ENCODE measurements at regions not wholly inside any gene's neighbourhood (a gene's known extent, or its start where the extent isn't known, plus 50 kb on each side); places are given as distances from the start of the nearest gene placed in this dataset.

DNA sequence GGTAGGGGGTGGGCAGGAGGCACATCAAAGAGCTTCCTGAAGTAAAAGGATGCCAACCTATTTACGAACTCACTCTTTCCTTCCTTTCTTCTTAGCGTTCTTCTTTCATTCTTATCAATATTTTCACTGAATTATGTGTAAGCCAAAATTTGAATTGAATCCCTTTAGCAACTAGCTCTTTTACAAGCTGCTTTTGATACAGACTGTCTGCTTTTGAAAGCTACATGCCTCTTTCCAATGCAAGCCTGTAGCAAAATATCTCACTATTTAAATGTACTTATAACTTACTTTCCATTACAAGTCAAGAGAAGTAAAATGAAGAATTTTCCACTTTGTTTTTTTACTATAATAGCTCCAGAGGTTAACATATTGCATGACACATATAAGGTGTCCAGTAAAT, 186.6 kb downstream of the NXPE2 start:
- no peak for TF ChIP-seq YY1 (IDR thresholded peaks at IDR 0.05; ENCODE audit: insufficient read depth, insufficient read length)
- no peak for TF ChIP-seq ZNF274 (IDR thresholded peaks at IDR 0.05; ENCODE audit: low read depth, low read length)
- no peak for TF ChIP-seq SUZ12 (IDR thresholded peaks at IDR 0.05; ENCODE audit: extremely low read depth, insufficient read depth, insufficient read length)
- H3K36me3 ChIP-seq (ENCODE audit: insufficient read depth, insufficient read length, low read length): no peaks in the 10 kb centered on the region
- H3K9me3 ChIP-seq (ENCODE audit: insufficient read depth, low read length): no peaks in the 10 kb centered on the region
- no peak for DNase-seq (ENCODE audit: low read depth, low spot score)
- H3K4me3 ChIP-seq (ENCODE audit: insufficient read length, low read depth): no peak overlapping the region
- no peaks in the 10 kb centered on the region for H3K27me3 ChIP-seq (ENCODE audit: insufficient read depth, insufficient read length)
- H3K4me1 ChIP-seq (ENCODE audit: insufficient read depth, insufficient read length): no peaks in the 10 kb centered on the region
- no peak overlapping the region for H3K9ac ChIP-seq (ENCODE audit: insufficient read length, low read depth)

DNA sequence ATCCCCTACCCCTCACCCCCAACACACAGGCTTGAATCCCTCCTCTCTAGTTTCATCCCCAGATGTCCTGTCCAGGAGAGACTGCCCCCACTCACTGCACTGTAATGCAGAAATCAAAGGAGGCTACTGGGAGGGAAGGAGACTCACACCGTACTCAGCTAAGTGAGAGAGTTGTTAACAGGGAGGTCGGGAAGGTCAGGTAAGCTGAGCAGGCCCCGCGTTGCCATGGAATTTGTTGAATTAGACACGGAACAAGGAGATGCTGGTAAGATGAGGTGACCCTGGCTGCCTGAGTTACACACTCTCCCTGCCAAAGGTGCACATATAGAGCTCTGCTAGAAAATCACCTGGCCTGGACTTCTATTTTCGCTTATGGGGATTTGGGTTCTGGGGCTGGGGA, 197.9 kb downstream of the NXPE2 start:
- no peak for DNase-seq (ENCODE audit: low read depth, low spot score)
- peaks cover 3% of the 10 kb centered on the region for H3K27me3 ChIP-seq (ENCODE audit: insufficient read depth, insufficient read length)
- no peak overlapping the region for H3K9ac ChIP-seq (ENCODE audit: insufficient read length, low read depth)
- no peaks in the 10 kb centered on the region for H3K36me3 ChIP-seq (ENCODE audit: insufficient read depth, insufficient read length, low read length)
- H3K4me1 ChIP-seq (ENCODE audit: insufficient read depth, insufficient read length): peaks cover 2% of the 10 kb centered on the region
- no peak for TF ChIP-seq SUZ12 (IDR thresholded peaks at IDR 0.05; ENCODE audit: extremely low read depth, insufficient read depth, insufficient read length)
- no peak for TF ChIP-seq YY1 (IDR thresholded peaks at IDR 0.05; ENCODE audit: insufficient read depth, insufficient read length)
- no peak for TF ChIP-seq ZNF274 (IDR thresholded peaks at IDR 0.05; ENCODE audit: low read depth, low read length)
- no peak overlapping the region for H3K4me3 ChIP-seq (ENCODE audit: insufficient read length, low read depth)
- no peaks in the 10 kb centered on the region for H3K9me3 ChIP-seq (ENCODE audit: insufficient read depth, low read length)

DNA sequence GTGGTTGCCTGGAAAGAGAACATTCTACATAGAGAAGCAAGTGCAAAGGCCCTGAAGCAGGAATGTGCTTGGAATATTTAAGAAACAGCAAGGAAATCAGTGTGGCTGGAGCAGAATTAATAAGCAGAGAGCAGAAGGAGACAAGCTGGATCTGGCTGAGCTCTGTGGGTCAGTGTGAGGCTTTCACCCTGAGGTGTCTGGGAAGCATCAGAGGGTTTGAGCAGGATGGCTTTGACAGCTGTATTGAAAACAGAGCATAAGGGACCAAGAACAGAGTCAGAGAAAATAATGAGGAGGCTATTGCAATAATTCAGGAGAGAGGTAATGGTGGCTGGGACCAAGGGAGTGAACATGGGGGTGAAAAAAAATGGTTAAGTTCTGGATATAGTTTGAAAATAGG, 199.6 kb downstream of the NXPE2 start:
- H3K4me3 ChIP-seq (ENCODE audit: insufficient read length, low read depth): no peak overlapping the region
- no peak for DNase-seq (ENCODE audit: low read depth, low spot score)
- H3K9me3 ChIP-seq (ENCODE audit: insufficient read depth, low read length): no peaks in the 10 kb centered on the region
- no peak overlapping the region for H3K9ac ChIP-seq (ENCODE audit: insufficient read length, low read depth)
- no peaks in the 10 kb centered on the region for H3K36me3 ChIP-seq (ENCODE audit: insufficient read depth, insufficient read length, low read length)
- H3K27me3 ChIP-seq (ENCODE audit: insufficient read depth, insufficient read length): peaks cover 3% of the 10 kb centered on the region
- TF ChIP-seq YY1 (IDR thresholded peaks at IDR 0.05; ENCODE audit: insufficient read depth, insufficient read length) (no peak), SUZ12 (IDR thresholded peaks at IDR 0.05; ENCODE audit: extremely low read depth, insufficient read depth, insufficient read length) (no peak), ZNF274 (IDR thresholded peaks at IDR 0.05; ENCODE audit: low read depth, low read length) (no peak)
- H3K4me1 ChIP-seq (ENCODE audit: insufficient read depth, insufficient read length): peaks cover 2% of the 10 kb centered on the region

DNA sequence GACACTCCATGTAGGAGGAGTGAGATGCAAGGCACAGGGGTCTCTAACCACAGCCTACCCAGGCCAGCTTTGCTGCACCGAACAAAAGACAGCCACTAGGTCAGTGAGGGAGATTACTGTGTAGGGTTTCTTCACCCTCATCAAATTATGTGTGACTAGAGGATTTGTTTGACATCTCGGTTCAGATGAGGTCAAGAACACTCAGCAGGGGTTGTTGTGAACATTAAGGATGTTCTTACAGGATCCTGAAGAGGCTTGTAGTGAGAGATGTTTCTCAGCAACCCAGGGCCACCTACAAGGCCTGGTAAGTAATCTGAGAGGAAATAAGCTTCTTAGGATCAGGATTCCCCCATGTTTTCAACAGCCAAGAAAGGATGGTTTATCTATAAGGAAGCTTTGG, 202.1 kb downstream of the NXPE2 start:
- Histone ChIP-seq H3K9ac (ENCODE audit: insufficient read length, low read depth) (no peak overlapping the region), H3K9me3 (ENCODE audit: insufficient read depth, low read length) (no peaks in the 10 kb centered on the region), H3K36me3 (ENCODE audit: insufficient read depth, insufficient read length, low read length) (no peaks in the 10 kb centered on the region), H3K27me3 (ENCODE audit: insufficient read depth, insufficient read length) (peaks cover 3% of the 10 kb centered on the region), H3K4me1 (ENCODE audit: insufficient read depth, insufficient read length) (peaks cover 2% of the 10 kb centered on the region), H3K4me3 (ENCODE audit: insufficient read length, low read depth) (no peak overlapping the region)
- TF ChIP-seq YY1 (IDR thresholded peaks at IDR 0.05; ENCODE audit: insufficient read depth, insufficient read length): no peak
- TF ChIP-seq SUZ12 (IDR thresholded peaks at IDR 0.05; ENCODE audit: extremely low read depth, insufficient read depth, insufficient read length): no peak
- no peak for TF ChIP-seq ZNF274 (IDR thresholded peaks at IDR 0.05; ENCODE audit: low read depth, low read length)
- peak; percentile 30 for DNase-seq (ENCODE audit: low read depth, low spot score)

DNA sequence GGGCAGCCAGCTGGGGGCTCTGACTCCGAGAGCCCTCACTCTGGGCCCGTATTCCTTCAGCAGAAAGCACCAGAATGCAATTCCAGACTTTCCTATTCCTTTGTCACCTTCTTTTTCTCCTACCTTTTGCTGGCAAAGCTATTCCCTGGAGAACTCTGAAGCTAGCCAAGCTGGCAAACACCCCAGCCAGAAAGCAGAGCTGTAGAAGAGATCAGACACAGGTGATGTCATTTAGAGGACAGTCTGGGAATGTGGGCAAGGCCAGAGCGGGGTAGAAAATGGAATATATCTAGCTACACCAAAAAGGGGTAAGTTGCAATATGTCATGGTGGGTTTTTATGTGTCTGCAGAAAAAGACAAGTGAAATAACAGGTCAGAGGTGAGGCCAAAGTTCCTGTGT, 205.1 kb downstream of the NXPE2 start:
- no peak overlapping the region for H3K4me3 ChIP-seq (ENCODE audit: insufficient read length, low read depth)
- no peak for DNase-seq (ENCODE audit: low read depth, low spot score)
- no peak for TF ChIP-seq SUZ12 (IDR thresholded peaks at IDR 0.05; ENCODE audit: extremely low read depth, insufficient read depth, insufficient read length)
- TF ChIP-seq ZNF274 (IDR thresholded peaks at IDR 0.05; ENCODE audit: low read depth, low read length): no peak
- no peak for TF ChIP-seq YY1 (IDR thresholded peaks at IDR 0.05; ENCODE audit: insufficient read depth, insufficient read length)

DNA sequence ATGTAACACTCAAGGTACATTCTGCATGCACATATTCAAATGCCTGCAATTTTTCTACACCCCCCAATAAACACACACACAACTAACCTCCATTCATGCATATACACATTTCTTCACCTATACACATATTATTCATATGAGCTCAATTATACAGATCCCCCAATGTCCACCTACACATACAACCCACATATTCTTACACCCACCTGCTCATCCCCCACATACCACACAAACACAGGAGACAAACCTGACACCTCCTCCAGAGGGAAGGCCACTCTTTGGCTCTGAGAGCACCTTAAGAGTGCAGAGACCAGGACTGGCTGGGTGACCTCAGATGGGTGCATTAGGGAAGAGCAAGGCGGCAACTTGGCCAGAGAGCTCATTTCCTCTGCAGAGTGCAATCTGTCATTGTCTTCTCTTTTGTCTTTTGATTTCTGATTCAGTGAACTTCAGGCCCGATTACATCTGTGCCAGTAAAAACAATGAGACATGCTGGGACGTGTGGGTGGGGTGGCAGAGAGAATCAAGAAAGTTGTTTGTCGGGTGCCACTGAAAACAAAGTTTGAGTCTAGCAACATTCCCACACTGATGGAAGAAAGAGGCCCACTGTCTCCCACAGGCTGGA, 208.4 kb downstream of the NXPE2 start:
- Histone ChIP-seq H3K9ac (ENCODE audit: insufficient read length, low read depth) (no peak overlapping the region), H3K4me1 (ENCODE audit: insufficient read depth, insufficient read length) (peaks cover 4% of the 10 kb centered on the region), H3K9me3 (ENCODE audit: insufficient read depth, low read length) (no peaks in the 10 kb centered on the region), H3K4me3 (ENCODE audit: insufficient read length, low read depth) (no peak overlapping the region), H3K27me3 (ENCODE audit: insufficient read depth, insufficient read length) (no peaks in the 10 kb centered on the region), H3K36me3 (ENCODE audit: insufficient read depth, insufficient read length, low read length) (no peaks in the 10 kb centered on the region)
- no peak for TF ChIP-seq ZNF274 (IDR thresholded peaks at IDR 0.05; ENCODE audit: low read depth, low read length)
- TF ChIP-seq YY1 (IDR thresholded peaks at IDR 0.05; ENCODE audit: insufficient read depth, insufficient read length): no peak
- no peak for TF ChIP-seq SUZ12 (IDR thresholded peaks at IDR 0.05; ENCODE audit: extremely low read depth, insufficient read depth, insufficient read length)
- DNase-seq (ENCODE audit: low read depth, low spot score): no peak

More for the DNA sequence above, 205.1 kb downstream of the NXPE2 start:
- no peaks in the 10 kb centered on the region for H3K36me3 ChIP-seq (ENCODE audit: insufficient read depth, insufficient read length, low read length)
- no peak overlapping the region for H3K9ac ChIP-seq (ENCODE audit: insufficient read length, low read depth)
- H3K27me3 ChIP-seq (ENCODE audit: insufficient read depth, insufficient read length): peaks cover 1% of the 10 kb centered on the region
- H3K4me1 ChIP-seq (ENCODE audit: insufficient read depth, insufficient read length): no peaks in the 10 kb centered on the region
- no peaks in the 10 kb centered on the region for H3K9me3 ChIP-seq (ENCODE audit: insufficient read depth, low read length)

DNA sequence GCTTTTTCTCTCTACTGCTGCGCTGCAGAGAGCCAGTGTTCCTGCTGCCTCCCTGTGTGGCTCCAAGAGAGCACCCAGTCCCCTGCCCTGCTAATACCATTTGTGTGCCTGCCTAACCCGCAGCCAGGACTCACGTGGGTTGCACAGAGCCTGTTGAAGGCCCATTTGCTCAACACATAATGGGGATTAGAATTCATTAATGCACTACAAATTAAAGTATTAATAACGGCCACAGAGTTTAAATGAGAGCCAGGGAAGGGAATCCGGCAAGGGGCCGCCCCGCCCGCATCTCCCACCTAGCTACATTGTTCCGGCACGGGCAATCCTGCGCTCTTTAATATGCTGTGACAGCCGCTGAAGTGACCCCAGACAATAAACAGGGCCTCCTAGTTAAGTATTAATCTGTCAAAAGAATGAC, 211.3 kb downstream of the NXPE2 start:
- H3K4me1 ChIP-seq (ENCODE audit: insufficient read depth, insufficient read length): peaks cover 4% of the 10 kb centered on the region
- no peak for TF ChIP-seq YY1 (IDR thresholded peaks at IDR 0.05; ENCODE audit: insufficient read depth, insufficient read length)
- no peak for TF ChIP-seq ZNF274 (IDR thresholded peaks at IDR 0.05; ENCODE audit: low read depth, low read length)
- no peak for TF ChIP-seq SUZ12 (IDR thresholded peaks at IDR 0.05; ENCODE audit: extremely low read depth, insufficient read depth, insufficient read length)
- H3K4me3 ChIP-seq (ENCODE audit: insufficient read length, low read depth): no peak overlapping the region
- no peaks in the 10 kb centered on the region for H3K9me3 ChIP-seq (ENCODE audit: insufficient read depth, low read length)
- no peaks in the 10 kb centered on the region for H3K27me3 ChIP-seq (ENCODE audit: insufficient read depth, insufficient read length)
- no peak for DNase-seq (ENCODE audit: low read depth, low spot score)
- H3K9ac ChIP-seq (ENCODE audit: insufficient read length, low read depth): no peak overlapping the region
- H3K36me3 ChIP-seq (ENCODE audit: insufficient read depth, insufficient read length, low read length): no peaks in the 10 kb centered on the region

Data from NT2/D1 (cell line).